Peyer's patch (tissue), 4 donors: ENCODE measurements at regions not wholly inside any gene's neighbourhood (a gene's known extent, or its start where the extent isn't known, plus 50 kb on each side); places are given as distances from the start of the nearest gene placed in this dataset.

Experiments
- DNase-seq, 3 donors: peaks; one replicate each; pipeline ENCODE4 v3.0.0-alpha.2; 2017 to 2019
- H3K27ac ChIP-seq, 4 donors: fragments of 200-600 bp; sonication (generic); one replicate each; pipeline ENCODE4 v1.5.1; 2016 to 2019
- H3K27me3 ChIP-seq, 2 donors: fragments of 200-600 bp; sonication (generic); one replicate each; pipeline ENCODE4 v1.5.1; 2019
- H3K36me3 ChIP-seq, 3 donors: fragments of 200-600 bp; sonication (generic); one replicate each; pipeline ENCODE4 v1.5.1; 2016 to 2019
- H3K4me1 ChIP-seq, 4 donors: fragments of 200-600 bp; sonication (generic); one replicate each; pipeline ENCODE4 v1.5.1; 2016 to 2019
- H3K4me3 ChIP-seq, 4 donors: fragments of 200-600 bp; sonication (generic); 1 replicate in 3 of 4; 2 replicates in 1 of 4; pipeline ENCODE4 v1.5.1; 2016 to 2019; ENCODE audit warnings: mild to moderate bottlenecking in 1 of 4
- H3K9me3 ChIP-seq, 4 donors: fragments of 200-600 bp; sonication (generic); one replicate each; pipeline ENCODE4 v1.5.1; 2016 to 2019; ENCODE audit warnings: mild to moderate bottlenecking in 1 of 4
- CTCF ChIP-seq, 6 experiments: fragments of 450-650 bp in 4 of 6; fragments of 200-600 bp in 2 of 6; sonication (generic) in 1 of 6; IDR thresholded peaks; one replicate each; pipeline ENCODE4 v1.5.1; 2017 to 2019; ENCODE audit warnings: antibody characterized with exemption in 6 of 6, mild to moderate bottlenecking in 3 of 6, moderate library complexity in 1 of 6
- POLR2A ChIP-seq, 2 donors: fragments of 450-650 bp; IDR thresholded peaks; one replicate each; pipeline ENCODE4 v1.5.1; 2017; ENCODE audit warnings: antibody characterized with exemption in 2 of 2, mild to moderate bottlenecking in 2 of 2, moderate library complexity in 2 of 2

DNA sequence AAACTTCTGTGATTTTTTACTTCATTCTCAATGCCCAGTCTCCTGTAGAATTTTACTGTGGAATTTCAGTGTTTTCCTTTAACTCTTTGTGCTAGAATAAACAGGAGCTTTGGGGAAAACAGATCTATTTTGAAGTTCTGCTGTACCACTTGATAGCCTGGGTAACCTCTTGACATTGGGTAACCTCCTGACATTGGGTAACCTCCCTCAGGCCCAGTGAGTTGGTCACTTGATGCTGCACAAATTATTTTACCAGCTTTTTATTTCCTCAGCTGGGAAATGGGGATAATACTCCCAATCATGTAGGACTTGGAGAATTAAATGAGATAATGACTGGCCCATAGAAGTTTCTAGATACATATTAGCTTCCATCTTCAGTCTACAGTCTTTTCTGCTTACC lies 137.3 kb upstream of the TOP1 start:
- H3K9me3 ChIP-seq = no peaks in the 10 kb centered on the region
- TF ChIP-seq CTCF (IDR thresholded peaks at IDR 0.05) = no peak
- no peak for TF ChIP-seq POLR2A (IDR thresholded peaks at IDR 0.05)
- no peak overlapping the region for H3K4me3 ChIP-seq
- no peak overlapping the region for H3K27ac ChIP-seq
- no peaks in the 10 kb centered on the region for H3K36me3 ChIP-seq
- no peaks in the 10 kb centered on the region for H3K4me1 ChIP-seq
- H3K27me3 ChIP-seq = no peaks in the 10 kb centered on the region
- no peak for DNase-seq

- no peaks in the 10 kb centered on the region for H3K36me3 ChIP-seq
- H3K4me1 ChIP-seq = no peaks in the 10 kb centered on the region
- H3K9me3 ChIP-seq = no peaks in the 10 kb centered on the region
- no peak for DNase-seq
- H3K27ac ChIP-seq = no peak overlapping the region
- H3K27me3 ChIP-seq = no peaks in the 10 kb centered on the region
- no peak overlapping the region for H3K4me3 ChIP-seq
- TF ChIP-seq POLR2A (IDR thresholded peaks at IDR 0.05) (no peak), CTCF (IDR thresholded peaks at IDR 0.05) (no peak)
These were observed 136.0 kb upstream of the TOP1 start for GRCh38 chr20:40892642-40893041.

- DNase-seq = no peak
- TF ChIP-seq POLR2A (IDR thresholded peaks at IDR 0.05) = no peak
- TF ChIP-seq CTCF (IDR thresholded peaks at IDR 0.05) = no peak
These were observed 134.9 kb upstream of the TOP1 start for GRCh38 chr20:40893610-40894236.

DNA sequence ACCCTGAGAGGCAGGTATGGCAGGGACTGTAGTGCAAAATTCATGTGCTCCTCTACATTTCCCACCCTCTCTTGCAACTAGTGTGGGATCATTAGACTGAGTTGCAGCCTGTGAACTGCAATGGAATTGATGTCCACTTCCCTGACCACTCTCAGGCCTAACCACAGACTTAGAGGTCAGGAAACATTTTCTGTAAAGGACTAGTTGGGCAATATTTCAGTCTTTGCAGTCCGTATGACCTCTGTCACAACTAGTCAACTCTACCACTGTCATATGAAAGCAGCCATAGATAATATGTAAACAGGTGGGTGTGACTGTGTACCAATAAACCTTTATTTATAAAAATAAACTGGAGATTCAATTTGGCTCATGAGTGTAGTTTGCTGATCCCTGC lies 134.4 kb upstream of the TOP1 start:
- no peaks in the 10 kb centered on the region for H3K4me1 ChIP-seq
- no peaks in the 10 kb centered on the region for H3K27me3 ChIP-seq
- no peak for DNase-seq
- H3K4me3 ChIP-seq = no peak overlapping the region
- H3K27ac ChIP-seq = no peak overlapping the region
- TF ChIP-seq POLR2A (IDR thresholded peaks at IDR 0.05) (no peak), CTCF (IDR thresholded peaks at IDR 0.05) (no peak)
- H3K9me3 ChIP-seq = no peaks in the 10 kb centered on the region
- H3K36me3 ChIP-seq = no peaks in the 10 kb centered on the region

More at GRCh38 chr20:40893610-40894236, 134.9 kb upstream of the TOP1 start:
- H3K9me3 ChIP-seq = no peaks in the 10 kb centered on the region
- no peaks in the 10 kb centered on the region for H3K27me3 ChIP-seq
- H3K4me3 ChIP-seq = no peak overlapping the region
- no peaks in the 10 kb centered on the region for H3K4me1 ChIP-seq
- no peaks in the 10 kb centered on the region for H3K36me3 ChIP-seq
- no peak overlapping the region for H3K27ac ChIP-seq

DNA sequence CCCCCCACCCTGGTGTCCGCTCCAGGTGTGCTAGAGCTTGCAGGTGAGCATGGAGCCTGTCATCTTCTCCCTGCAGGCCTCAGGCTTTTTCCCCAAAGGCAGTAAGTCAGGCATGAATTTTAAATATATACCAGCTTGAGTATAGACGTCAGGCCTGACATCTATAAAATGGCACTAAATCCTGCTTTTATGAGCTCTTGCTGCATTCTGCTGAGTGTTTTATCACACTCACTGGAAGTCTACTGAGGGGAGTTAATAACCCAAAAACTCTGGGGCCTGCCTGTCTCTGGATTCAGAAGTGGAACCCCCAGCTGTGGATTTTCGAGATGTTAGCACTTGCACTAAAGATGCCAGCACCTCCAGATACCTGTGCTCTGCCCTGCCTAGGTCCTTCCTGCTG lies 133.4 kb upstream of the TOP1 start:
- no peaks in the 10 kb centered on the region for H3K27me3 ChIP-seq
- no peaks in the 10 kb centered on the region for H3K9me3 ChIP-seq
- TF ChIP-seq CTCF (IDR thresholded peaks at IDR 0.05) = no peak
- TF ChIP-seq POLR2A (IDR thresholded peaks at IDR 0.05) = no peak
- H3K27ac ChIP-seq = no peak overlapping the region
- no peak overlapping the region for H3K4me3 ChIP-seq
- H3K4me1 ChIP-seq = no peaks in the 10 kb centered on the region
- no peaks in the 10 kb centered on the region for H3K36me3 ChIP-seq
- DNase-seq = no peak
